Mesenchymal stem cell (in vitro differentiated cells and primary cell): ENCODE measurements at regions not wholly inside any gene's neighbourhood (a gene's known extent, or its start where the extent isn't known, plus 50 kb on each side); places are given as distances from the start of the nearest gene placed in this dataset.

ENCODE experiments used
- DNase-seq: peaks from one replicate; pipeline ENCODE4 v3.0.0-alpha.2; 2013
- H2AFZ ChIP-seq: one replicate; pipeline ENCODE4 v1.6.1; 2013; ENCODE audit warnings: low read depth, mild to moderate bottlenecking, control low read depth, inconsistent platforms, low read length, moderate library complexity
- H2AK5ac ChIP-seq: 2 replicates; pipeline ENCODE4 v1.6.1; 2013; ENCODE audit warnings: low read length, moderate library complexity, mild to moderate bottlenecking, inconsistent platforms; ENCODE audit not compliant: severe bottlenecking
- H2BK120ac ChIP-seq: one replicate; pipeline ENCODE4 v1.6.1; 2013; ENCODE audit warnings: low read depth, mild to moderate bottlenecking, inconsistent platforms, low read length, moderate library complexity
- H2BK12ac ChIP-seq, 2 experiments: one replicate each; pipeline ENCODE4 v1.6.1; 2013; ENCODE audit warnings: inconsistent platforms in 2 of 2, low read length in 2 of 2, mild to moderate bottlenecking in 2 of 2, moderate library complexity in 2 of 2, control low read depth in 1 of 2
- H2BK15ac ChIP-seq: one replicate; pipeline ENCODE4 v1.6.1; 2013; ENCODE audit warnings: mild to moderate bottlenecking, low read depth, inconsistent platforms; ENCODE audit not compliant: poor library complexity, severe bottlenecking
- H2BK5ac ChIP-seq: 2 replicates; pipeline ENCODE4 v1.6.1; 2013; ENCODE audit warnings: low read depth, mild to moderate bottlenecking, low read length, control low read depth, inconsistent platforms; ENCODE audit not compliant: poor library complexity, severe bottlenecking
- H3K14ac ChIP-seq, 2 experiments: one replicate each; pipeline ENCODE4 v1.6.1; 2013; ENCODE audit warnings: inconsistent platforms in 2 of 2, low read length in 2 of 2, control low read depth in 1 of 2, mild to moderate bottlenecking in 1 of 2, moderate library complexity in 1 of 2
- H3K18ac ChIP-seq, 2 experiments: one replicate each; pipeline ENCODE4 v1.6.1; 2013; ENCODE audit warnings: inconsistent platforms in 2 of 2, low read length in 2 of 2, control low read depth in 1 of 2, low read depth in 1 of 2, mild to moderate bottlenecking in 1 of 2
- H3K23ac ChIP-seq, 2 experiments: one replicate each; pipeline ENCODE4 v1.6.1; 2013; ENCODE audit warnings: inconsistent platforms in 2 of 2, low read length in 2 of 2, mild to moderate bottlenecking in 2 of 2, moderate library complexity in 2 of 2, control low read depth in 1 of 2
- H3K27ac ChIP-seq: 2 replicates; pipeline ENCODE4 v1.5.1; 2013; ENCODE audit warnings: mild to moderate bottlenecking, moderate library complexity, low read length, control low read depth, inconsistent platforms; ENCODE audit not compliant: poor library complexity, severe bottlenecking
- H3K27me3 ChIP-seq, 2 experiments: 2 replicates each; pipeline versions ENCODE4 v1.6.1 to v1.7.0; 2013; ENCODE audit warnings: low read length in 2 of 2, mild to moderate bottlenecking in 2 of 2, moderate library complexity in 2 of 2, control low read depth in 1 of 2, inconsistent platforms in 1 of 2; ENCODE audit not compliant: control insufficient read depth in 1 of 2, insufficient read depth in 1 of 2
- H3K36me3 ChIP-seq, 2 experiments: 2 replicates each; pipeline versions ENCODE4 v1.6.1 to v1.7.0; 2013; ENCODE audit warnings: low read length in 2 of 2, control low read depth in 1 of 2, inconsistent platforms in 1 of 2, low read depth in 1 of 2, mild to moderate bottlenecking in 1 of 2; ENCODE audit not compliant: insufficient read depth in 2 of 2, control insufficient read depth in 1 of 2
- H3K4ac ChIP-seq, 2 experiments: one replicate each; pipeline ENCODE4 v1.6.1; 2013; ENCODE audit warnings: inconsistent platforms in 2 of 2, low read length in 2 of 2, mild to moderate bottlenecking in 2 of 2, moderate library complexity in 2 of 2, control low read depth in 1 of 2, low read depth in 1 of 2
- H3K4me1 ChIP-seq: 2 replicates; pipeline ENCODE4 v1.6.1; 2013; ENCODE audit warnings: low read depth, low read length, control low read depth; ENCODE audit not compliant: control insufficient read depth, insufficient read depth
- H3K4me2 ChIP-seq: 2 replicates; pipeline ENCODE4 v1.6.1; 2013; ENCODE audit warnings: low read length, mild to moderate bottlenecking, inconsistent platforms; ENCODE audit not compliant: poor library complexity, severe bottlenecking
- H3K4me3 ChIP-seq, 2 experiments: 2 replicates each; pipeline versions ENCODE4 v1.5.1 to v1.7.0; 2013; ENCODE audit warnings: low read length in 2 of 2, mild to moderate bottlenecking in 2 of 2, control low read depth in 1 of 2, low read depth in 1 of 2; ENCODE audit not compliant: insufficient read depth in 1 of 2
- H3K79me1 ChIP-seq: replicated peaks from 2 replicates; pipeline ENCODE4 v1.6.1; 2013; ENCODE audit warnings: mild to moderate bottlenecking, control low read depth, low read length, inconsistent platforms; ENCODE audit not compliant: poor library complexity, severe bottlenecking
- H3K9ac ChIP-seq: 2 replicates; pipeline ENCODE4 v1.7.0; 2013; ENCODE audit warnings: mild to moderate bottlenecking, low read length, moderate library complexity
- H3K9me3 ChIP-seq: 2 replicates; pipeline ENCODE4 v1.7.0; 2013; ENCODE audit warnings: mild to moderate bottlenecking, low read length; ENCODE audit not compliant: control insufficient read depth
- H4K8ac ChIP-seq: one replicate; pipeline ENCODE4 v1.6.1; 2013; ENCODE audit warnings: inconsistent platforms, mild to moderate bottlenecking, low read length, moderate library complexity
- H4K91ac ChIP-seq: one replicate; pipeline ENCODE4 v1.6.1; 2013; ENCODE audit warnings: mild to moderate bottlenecking, low read length, inconsistent platforms
- WGBS: methylation state at CpG from one replicate; pipeline ENCODE4 v1.1.7; 2013; ENCODE audit warnings: mixed read lengths; 5-methylcytosine and 5-hydroxymethylcytosine counted together

DNA sequence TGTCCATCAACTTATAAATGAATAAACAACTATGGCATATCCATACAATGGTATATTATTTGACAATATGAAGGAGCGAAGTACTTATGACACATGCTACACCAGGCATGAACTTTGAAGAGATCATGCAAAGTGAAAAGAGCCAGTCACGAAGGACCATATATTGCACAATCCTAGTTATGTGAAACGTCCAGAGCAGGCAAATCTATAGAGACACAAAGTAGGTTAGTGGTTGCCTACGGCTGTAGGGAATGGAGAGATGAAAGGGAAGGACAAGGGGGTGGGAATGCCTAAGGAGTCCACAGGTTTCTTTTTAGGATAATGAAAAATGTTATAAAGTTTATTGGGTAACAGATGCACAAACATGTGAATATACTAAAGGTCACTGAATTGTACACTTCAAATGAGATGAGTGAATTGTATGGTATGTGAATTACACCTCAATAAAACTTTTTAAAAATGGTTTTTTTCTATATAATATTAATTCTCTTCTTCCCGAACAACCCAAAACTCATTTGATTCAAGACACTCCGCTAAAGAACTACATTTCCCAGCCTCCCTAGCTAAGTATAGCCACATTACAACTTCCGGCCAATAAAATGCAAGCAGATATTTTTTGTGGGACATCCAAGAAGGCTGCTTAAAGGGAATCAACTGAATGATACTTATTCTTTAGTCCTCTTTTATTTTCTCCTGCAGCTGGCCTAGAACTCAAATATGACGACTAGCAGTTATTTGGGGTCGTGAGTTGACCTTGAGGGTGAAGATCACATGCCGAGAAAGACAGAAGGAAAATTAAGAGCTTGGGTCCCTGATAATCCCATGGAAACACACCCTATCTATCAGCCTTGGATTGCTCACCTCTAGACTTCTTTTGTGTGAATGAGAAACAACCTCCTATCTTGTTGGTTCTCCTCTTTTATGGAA, 187.2 kb downstream of the TTC8 start:
- Histone ChIP-seq H3K36me3 (no peaks in the 10 kb centered on the region), H2AFZ (no peak overlapping the region), H3K14ac (no peak overlapping the region), H3K18ac (no peak overlapping the region), H2BK15ac (no peak overlapping the region), H3K23ac (no peak overlapping the region), H2BK12ac (no peak overlapping the region), H3K79me1 (no peaks in the 10 kb centered on the region), H3K4ac (no peak overlapping the region), H3K4me3 (no peak overlapping the region), H3K27me3 (no peaks in the 10 kb centered on the region), H3K4me2 (no peak overlapping the region), H2BK120ac (no peak overlapping the region), H3K9me3 (no peaks in the 10 kb centered on the region), H3K27ac (no peak overlapping the region), H2BK5ac (no peak overlapping the region), H2AK5ac (no peak overlapping the region), H4K91ac (no peak overlapping the region), H3K4me1 (no peaks in the 10 kb centered on the region), H4K8ac (no peak overlapping the region), H3K9ac (no peak overlapping the region)
- WGBS = 84% methylated on average over 10 of the region's 10 CpGs
- DNase-seq = no peak

DNA sequence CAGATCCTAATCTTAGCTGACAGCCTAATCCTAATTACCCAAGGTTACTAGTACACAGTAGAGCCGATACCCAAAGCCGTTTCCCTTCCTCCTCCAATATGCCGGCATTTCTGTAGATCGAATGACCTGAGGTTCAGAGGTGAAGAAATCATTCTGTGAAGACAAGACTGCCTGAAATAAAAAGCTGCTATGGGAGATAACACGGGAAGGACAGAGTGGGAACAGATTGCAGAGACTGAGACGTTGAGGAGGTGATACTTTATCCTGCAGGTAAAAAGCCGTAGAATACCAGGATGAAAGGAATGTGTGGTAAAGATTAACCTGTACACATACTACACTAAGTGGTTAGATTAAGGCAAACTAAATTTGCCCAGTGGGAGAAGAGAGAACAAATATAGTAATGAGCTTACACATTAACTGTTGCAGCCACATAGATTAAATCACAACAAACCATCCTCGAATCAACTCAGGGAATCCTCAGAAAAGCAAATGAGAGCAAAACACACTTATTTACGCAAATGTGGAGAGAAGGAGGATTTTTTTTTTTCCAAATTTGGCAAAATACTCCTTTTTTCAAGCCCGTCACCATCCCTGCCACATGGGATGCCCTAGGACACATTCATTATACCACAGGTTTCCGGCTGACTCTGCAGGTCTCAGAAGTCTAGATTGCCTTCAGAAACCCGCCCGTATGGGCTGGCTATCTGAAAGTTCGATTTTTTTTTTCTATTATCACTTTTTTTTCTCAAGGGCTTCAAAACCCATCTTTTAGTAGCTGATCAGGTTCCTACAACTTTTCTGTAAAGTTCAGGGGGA, 188.0 kb downstream of the TTC8 start:
- 84% methylated on average over 10 of the region's 14 CpGs for WGBS

DNA sequence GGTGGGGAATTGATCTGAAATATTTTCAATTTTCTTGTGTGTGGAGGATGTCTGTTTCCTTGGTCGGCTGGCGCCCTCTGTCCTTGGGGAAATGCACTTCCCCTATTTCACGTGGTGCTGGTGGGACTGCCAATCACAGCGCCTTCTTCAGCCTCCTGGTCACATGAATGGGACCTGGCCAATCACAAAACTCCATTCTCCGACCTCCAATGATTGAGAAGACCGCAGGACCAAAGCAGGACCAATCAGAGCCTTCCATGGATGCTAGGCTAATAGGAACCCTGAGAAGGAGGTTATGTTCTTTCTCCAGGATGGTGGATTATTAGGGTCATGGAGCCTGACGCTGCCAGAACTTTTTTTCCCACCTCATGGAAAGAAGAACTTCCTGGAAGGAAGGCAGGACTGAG, 188.7 kb downstream of the TTC8 start:
- Histone ChIP-seq H3K4me3 (no peak overlapping the region), H3K4ac (no peak overlapping the region), H3K23ac (no peak overlapping the region), H3K36me3 (no peaks in the 10 kb centered on the region), H3K4me1 (no peaks in the 10 kb centered on the region), H3K79me1 (no peaks in the 10 kb centered on the region), H4K91ac (no peak overlapping the region), H2BK120ac (no peak overlapping the region), H3K18ac (no peak overlapping the region), H2AK5ac (no peak overlapping the region), H3K9ac (no peak overlapping the region), H3K14ac (no peak overlapping the region), H2AFZ (no peak overlapping the region), H3K4me2 (no peak overlapping the region), H4K8ac (no peak overlapping the region), H3K27ac (no peak overlapping the region), H3K27me3 (no peaks in the 10 kb centered on the region), H2BK12ac (no peak overlapping the region), H2BK5ac (no peak overlapping the region), H3K9me3 (no peaks in the 10 kb centered on the region), H2BK15ac (no peak overlapping the region)
- peak; percentile 32 for DNase-seq
- WGBS = 73% methylated on average over 7 of the region's 7 CpGs

More for the DNA sequence above, 188.0 kb downstream of the TTC8 start:
- H3K4me3 ChIP-seq = no peak overlapping the region
- H2AK5ac ChIP-seq = no peak overlapping the region
- no peak overlapping the region for H2BK120ac ChIP-seq
- H3K9ac ChIP-seq = no peak overlapping the region
- H3K79me1 ChIP-seq = no peaks in the 10 kb centered on the region
- H3K23ac ChIP-seq = no peak overlapping the region
- no peak overlapping the region for H4K8ac ChIP-seq
- H3K14ac ChIP-seq = no peak overlapping the region
- H2BK12ac ChIP-seq = no peak overlapping the region
- no peak overlapping the region for H3K4ac ChIP-seq
- H2AFZ ChIP-seq = no peak overlapping the region
- H4K91ac ChIP-seq = no peak overlapping the region
- H3K4me1 ChIP-seq = no peaks in the 10 kb centered on the region
- no peak overlapping the region for H3K18ac ChIP-seq
- no peaks in the 10 kb centered on the region for H3K27me3 ChIP-seq
- no peaks in the 10 kb centered on the region for H3K36me3 ChIP-seq
- no peak for DNase-seq
- H3K9me3 ChIP-seq = no peaks in the 10 kb centered on the region
- no peak overlapping the region for H3K27ac ChIP-seq
- no peak overlapping the region for H2BK5ac ChIP-seq
- H2BK15ac ChIP-seq = no peak overlapping the region
- H3K4me2 ChIP-seq = peak overlapping the region; percentile 17
